ENCODE measurements at regions not wholly inside any gene's neighbourhood (a gene's known extent, or its start where the extent isn't known, plus 50 kb on each side); places are given as distances from the start of the nearest gene placed in this dataset.

GRCh38 chr5:153881687-153882086 lies 157.0 kb downstream of the FAM114A2 start:
- no peak for DNase-seq (ENCODE audit: low spot score)
- no peak for FAIRE-seq

GRCh38 chr5:153880106-153880505 lies 158.6 kb downstream of the FAM114A2 start:
- DNase-seq (ENCODE audit: low spot score), result no peak
- FAIRE-seq, result no peak

- FAIRE-seq, result no peak
- DNase-seq (ENCODE audit: low spot score), result no peak
Measured at GRCh38 chr5:153879596-153879995, 159.1 kb downstream of the FAM114A2 start.

- no peak for FAIRE-seq
- DNase-seq (ENCODE audit: low spot score), result no peak
Measured at GRCh38 chr5:153866176-153866575, 172.5 kb downstream of the FAM114A2 start.

GRCh38 chr5:153865016-153865415 lies 173.7 kb downstream of the FAM114A2 start:
- FAIRE-seq, result no peak
- no peak for DNase-seq (ENCODE audit: low spot score)

- DNase-seq (ENCODE audit: low spot score) (no peak), FAIRE-seq (no peak)
Measured at GRCh38 chr5:153863951-153864350, 174.8 kb downstream of the FAM114A2 start.

Measured in urothelium cell line (cell line).